Liver (tissue), 3 donors: ENCODE measurements at regions not wholly inside any gene's neighbourhood (a gene's known extent, or its start where the extent isn't known, plus 50 kb on each side); places are given as distances from the start of the nearest gene placed in this dataset.

Experiments
- SP1 ChIP-seq: IDR thresholded peaks from 2 replicates; pipeline ENCODE4 v1.6.1; 2018; ENCODE audit warnings: antibody characterized with exemption, mild to moderate bottlenecking
- TF ChIP-seq, protein P1 (sequence below): fragments of 150-350 bp; IDR thresholded peaks from 2 replicates; pipeline ENCODE4 v1.5.1; 2017; ENCODE audit warnings: improper control_type of control experiment, low read depth, low read length; ENCODE audit not compliant: missing input control
- TF ChIP-seq, protein P2 (sequence below): IDR thresholded peaks from 2 replicates; pipeline ENCODE4 v1.6.1; 2016; ENCODE audit warnings: antibody characterized with exemption
- donor health status: healthy.
- donor health status: healthy.

DNA sequence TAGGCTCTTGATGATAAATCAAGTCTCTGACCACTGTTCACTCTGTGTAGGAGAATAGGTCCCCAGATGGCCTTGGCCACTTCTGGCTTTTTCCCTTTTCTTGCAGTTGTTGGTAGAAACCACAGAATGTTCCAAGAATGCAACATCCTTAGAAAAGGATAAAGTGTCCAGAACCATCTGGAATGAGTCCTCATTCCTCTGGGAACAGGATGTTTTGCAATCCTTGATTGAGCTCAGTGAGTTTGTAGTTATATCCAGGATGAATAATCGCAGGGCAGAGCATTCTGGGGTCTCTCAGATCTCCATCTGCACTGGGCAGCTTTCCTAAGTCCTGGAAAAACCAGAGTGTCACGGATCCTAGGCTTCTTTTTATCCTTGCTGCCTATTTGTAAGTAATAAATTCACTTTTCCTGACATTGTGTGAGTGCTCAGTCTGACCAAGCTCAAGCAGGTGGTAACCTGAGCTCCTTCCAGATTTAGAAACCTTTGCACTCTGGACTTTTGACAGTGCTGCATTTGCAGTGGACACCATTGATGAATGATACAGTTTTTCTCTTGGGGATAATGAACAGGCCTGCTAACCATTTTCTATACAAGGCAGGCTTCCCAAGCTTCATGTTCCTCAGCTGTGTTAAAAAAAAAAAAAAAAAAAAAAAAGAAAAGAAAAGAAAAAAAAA is 1028.6 kb downstream of the OTOL1 start:
- TF ChIP-seq, protein P1, sequence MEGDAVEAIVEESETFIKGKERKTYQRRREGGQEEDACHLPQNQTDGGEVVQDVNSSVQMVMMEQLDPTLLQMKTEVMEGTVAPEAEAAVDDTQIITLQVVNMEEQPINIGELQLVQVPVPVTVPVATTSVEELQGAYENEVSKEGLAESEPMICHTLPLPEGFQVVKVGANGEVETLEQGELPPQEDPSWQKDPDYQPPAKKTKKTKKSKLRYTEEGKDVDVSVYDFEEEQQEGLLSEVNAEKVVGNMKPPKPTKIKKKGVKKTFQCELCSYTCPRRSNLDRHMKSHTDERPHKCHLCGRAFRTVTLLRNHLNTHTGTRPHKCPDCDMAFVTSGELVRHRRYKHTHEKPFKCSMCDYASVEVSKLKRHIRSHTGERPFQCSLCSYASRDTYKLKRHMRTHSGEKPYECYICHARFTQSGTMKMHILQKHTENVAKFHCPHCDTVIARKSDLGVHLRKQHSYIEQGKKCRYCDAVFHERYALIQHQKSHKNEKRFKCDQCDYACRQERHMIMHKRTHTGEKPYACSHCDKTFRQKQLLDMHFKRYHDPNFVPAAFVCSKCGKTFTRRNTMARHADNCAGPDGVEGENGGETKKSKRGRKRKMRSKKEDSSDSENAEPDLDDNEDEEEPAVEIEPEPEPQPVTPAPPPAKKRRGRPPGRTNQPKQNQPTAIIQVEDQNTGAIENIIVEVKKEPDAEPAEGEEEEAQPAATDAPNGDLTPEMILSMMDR = no peak
- no peak for TF ChIP-seq SP1
- TF ChIP-seq, protein P2, sequence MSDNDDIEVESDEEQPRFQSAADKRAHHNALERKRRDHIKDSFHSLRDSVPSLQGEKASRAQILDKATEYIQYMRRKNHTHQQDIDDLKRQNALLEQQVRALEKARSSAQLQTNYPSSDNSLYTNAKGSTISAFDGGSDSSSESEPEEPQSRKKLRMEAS = no peak
